ENCODE measurements at regions not wholly inside any gene's neighbourhood (a gene's known extent, or its start where the extent isn't known, plus 50 kb on each side); places are given as distances from the start of the nearest gene placed in this dataset.

DNA sequence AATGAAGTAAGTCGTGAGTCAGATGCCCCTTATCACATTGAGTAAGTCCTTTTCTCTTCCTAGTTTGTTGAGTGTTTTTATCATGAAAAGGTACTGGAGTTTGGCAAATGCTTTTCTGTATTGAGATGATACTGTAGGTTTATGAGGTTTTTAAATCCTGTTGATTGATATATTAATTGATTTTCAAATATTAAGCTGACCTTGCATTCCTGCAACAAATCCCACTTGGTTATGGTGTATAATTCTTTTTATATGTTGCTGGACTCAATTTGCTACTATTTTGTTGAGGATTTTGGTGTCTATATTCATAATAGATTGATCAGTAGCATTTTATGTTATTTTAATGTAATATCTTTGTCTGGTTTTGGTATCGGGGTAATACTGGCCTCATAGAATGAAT, 81.0 kb upstream of the BNC2 start:
- TF ChIP-seq GABPA (IDR thresholded peaks at IDR 0.05 in 1 of 2, conservative IDR thresholded peaks at IDR 0.05 in 1 of 2): no peak
- TF ChIP-seq TAF1 (conservative IDR thresholded peaks at IDR 0.05): no peak
